HG03342 (cell line): ENCODE measurements at regions not wholly inside any gene's neighbourhood (a gene's known extent, or its start where the extent isn't known, plus 50 kb on each side); places are given as distances from the start of the nearest gene placed in this dataset.
"Not testable (repeated sequence)": the region's sequence is repeated elsewhere in the genome, so short reads cannot be mapped to it uniquely, and the experiment has no call there.

ENCODE experiments used
- ATAC-seq: cut with Tn5 transposase; IDR thresholded peaks from one replicate; pipeline ENCODE4 v1.9.1; 2021; ENCODE audit warnings: mild to moderate bottlenecking, moderate library complexity; ENCODE audit not compliant: unreplicated experiment

GRCh38 chr19:41495589-41495988, 52.6 kb downstream of the ERICH4 start:
- ATAC-seq = no peak

GRCh38 chr19:41499899-41500298, 56.9 kb downstream of the ERICH4 start:
- ATAC-seq = no peak

GRCh38 chr19:41500443-41500842, 57.5 kb downstream of the ERICH4 start:
- ATAC-seq = no peak

- no peak for ATAC-seq
Observed at GRCh38 chr19:41501854-41502253, 58.9 kb downstream of the ERICH4 start.

- no peak for ATAC-seq
Observed at GRCh38 chr19:41505105-41505504, 62.1 kb downstream of the ERICH4 start.

- ATAC-seq = no peak
Observed at GRCh38 chr19:41510484-41510883, 65.5 kb upstream of the CEACAM21 start.

- ATAC-seq = no peak
Observed at GRCh38 chr19:41511628-41512027, 64.3 kb upstream of the CEACAM21 start.

- no peak for ATAC-seq
Observed at GRCh38 chr19:41515015-41515652, 60.8 kb upstream of the CEACAM21 start.

GRCh38 chr19:41516292-41517171, 59.4 kb upstream of the CEACAM21 start:
- ATAC-seq = not testable (repeated sequence)

- ATAC-seq = no peak
Observed at GRCh38 chr19:41518141-41518540, 57.8 kb upstream of the CEACAM21 start.

GRCh38 chr19:41521138-41521930, 54.6 kb upstream of the CEACAM21 start:
- peak; percentile 42 for ATAC-seq

GRCh38 chr19:41521931-41522555, 53.9 kb upstream of the CEACAM21 start:
- ATAC-seq = peak; percentile 36

- no peak for ATAC-seq
Observed at GRCh38 chr19:41525989-41526388, 50.0 kb upstream of the CEACAM21 start.
